ENCODE measurements at regions not wholly inside any gene's neighbourhood (a gene's known extent, or its start where the extent isn't known, plus 50 kb on each side); places are given as distances from the start of the nearest gene placed in this dataset.

DNA sequence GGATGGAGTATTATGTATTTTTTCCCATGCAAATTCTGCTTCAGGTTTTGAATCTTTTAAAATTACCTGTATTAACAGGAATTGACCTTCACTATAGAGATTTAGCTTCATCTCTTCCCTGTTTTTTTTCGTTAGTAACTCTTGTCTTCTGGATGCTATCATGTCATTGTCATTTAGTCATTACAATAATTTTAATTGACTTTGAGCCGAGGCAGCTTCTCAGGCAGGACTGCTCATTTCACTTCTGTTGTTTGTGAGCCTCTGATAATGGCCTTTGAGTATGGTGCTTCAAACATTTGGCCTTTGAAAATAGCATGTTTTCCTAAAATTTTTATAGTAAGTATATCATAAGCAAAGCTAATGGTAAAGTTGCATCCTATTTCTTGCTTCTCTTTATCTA lies 375.1 kb upstream of the MMS22L start:
- intact Hi-C loops (cut with DNase I): no loop called here
- ATAC-seq (no peak), DNase-seq (no peak)

- intact Hi-C loops (cut with DNase I): no loop called here
- ATAC-seq (no peak), DNase-seq (no peak)
These were observed 380.2 kb upstream of the MMS22L start for GRCh38 chr6:97663252-97663651.

- ATAC-seq (no peak), DNase-seq (no peak)
- intact Hi-C loops (cut with DNase I): loop anchor here in 1 of 2 donors (5.0 kb wide), 1 partner anchor 68 kb away; no protein-coding TSS in a partner anchor
These were observed 382.4 kb upstream of the MMS22L start for GRCh38 chr6:97665446-97665845.

GRCh38 chr6:97666889-97667288 lies 383.9 kb upstream of the MMS22L start:
- no peak for DNase-seq
- intact Hi-C loops (cut with DNase I): loop anchor here in 1 of 2 donors (5.0 kb wide), 1 partner anchor 70 kb away; no protein-coding TSS in a partner anchor
- ATAC-seq: no peak

DNA sequence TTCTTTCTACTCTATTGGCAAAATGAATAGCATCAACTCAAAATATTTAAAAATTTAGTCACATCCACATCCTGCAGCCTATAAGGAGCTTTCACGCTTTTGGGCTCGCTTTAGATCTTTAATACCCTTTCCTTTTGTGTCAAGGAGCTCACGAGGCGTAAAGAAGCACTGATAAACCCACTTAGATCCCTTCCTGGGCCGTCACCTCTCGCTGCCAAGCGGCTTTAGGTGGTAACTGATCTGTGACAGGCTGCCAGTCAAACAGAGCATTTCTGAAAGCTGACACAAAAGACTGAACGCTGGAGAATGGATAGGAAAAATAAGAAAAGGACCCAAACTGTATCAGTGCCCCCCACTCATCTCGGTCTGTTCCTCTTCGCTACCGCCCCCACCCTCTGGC lies 385.7 kb upstream of the MMS22L start:
- peak; percentile 18 for DNase-seq

DNA sequence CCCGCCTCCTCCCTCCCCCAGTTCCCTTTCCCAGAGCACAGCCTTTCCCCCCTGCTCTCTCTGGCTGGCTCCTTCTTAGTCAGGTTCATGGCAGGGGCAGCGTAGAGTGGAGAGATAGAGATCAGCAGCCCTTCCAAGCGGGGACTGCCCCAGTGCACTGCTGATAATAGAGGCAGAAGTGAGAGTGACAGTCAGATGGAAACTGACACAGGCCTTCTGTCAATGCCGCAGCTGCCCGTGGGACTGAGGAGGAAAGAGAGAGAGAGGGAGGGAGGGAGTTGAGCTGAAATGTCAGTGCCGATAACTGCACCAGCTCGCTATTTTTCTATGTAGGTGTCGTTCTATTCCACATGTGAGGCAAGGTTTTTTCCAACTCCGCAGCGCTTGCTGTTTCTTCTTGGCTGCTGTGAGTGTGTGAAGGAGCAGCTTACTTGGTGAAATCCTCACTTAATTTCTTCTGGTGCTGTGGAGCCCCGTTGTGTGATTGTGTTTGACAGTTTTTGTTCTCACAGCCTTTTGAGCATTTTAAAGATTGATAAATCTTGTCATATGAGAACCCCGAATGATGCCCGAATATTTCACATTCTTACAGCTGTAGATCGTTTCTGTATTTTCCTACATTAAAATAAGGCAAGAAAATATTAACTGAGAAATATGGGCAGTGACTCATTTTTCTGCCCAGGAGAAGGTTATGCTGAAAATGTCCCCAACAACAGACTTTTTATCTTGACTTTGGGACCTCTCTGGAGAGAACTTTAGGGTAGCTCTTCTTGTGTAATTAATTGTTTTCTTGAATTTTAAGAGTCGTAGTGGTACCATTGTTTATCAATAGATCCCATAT lies 386.4 kb upstream of the MMS22L start:
- intact Hi-C loops (cut with DNase I): loop anchor here in 1 of 2 donors (5.0 kb wide), 1 partner anchor 72 kb away; no protein-coding TSS in a partner anchor
- ATAC-seq: peak; percentile 92 to 98
- peak; percentile 43 for DNase-seq

More for the DNA sequence above, 385.7 kb upstream of the MMS22L start:
- ATAC-seq: peak; percentile 64 to 89
- intact Hi-C loops (cut with DNase I): loop anchor here in 1 of 2 donors (5.0 kb wide), 1 partner anchor 71 kb away; no protein-coding TSS in a partner anchor

- DNase-seq: no peak
- intact Hi-C loops (cut with DNase I): no loop called here
- no peak for ATAC-seq
These were observed 391.8 kb upstream of the MMS22L start for GRCh38 chr6:97674802-97675201.

- ATAC-seq (no peak), DNase-seq (no peak)
- intact Hi-C loops (cut with DNase I): no loop called here
These were observed 394.6 kb upstream of the MMS22L start for GRCh38 chr6:97677626-97678025.

DNA sequence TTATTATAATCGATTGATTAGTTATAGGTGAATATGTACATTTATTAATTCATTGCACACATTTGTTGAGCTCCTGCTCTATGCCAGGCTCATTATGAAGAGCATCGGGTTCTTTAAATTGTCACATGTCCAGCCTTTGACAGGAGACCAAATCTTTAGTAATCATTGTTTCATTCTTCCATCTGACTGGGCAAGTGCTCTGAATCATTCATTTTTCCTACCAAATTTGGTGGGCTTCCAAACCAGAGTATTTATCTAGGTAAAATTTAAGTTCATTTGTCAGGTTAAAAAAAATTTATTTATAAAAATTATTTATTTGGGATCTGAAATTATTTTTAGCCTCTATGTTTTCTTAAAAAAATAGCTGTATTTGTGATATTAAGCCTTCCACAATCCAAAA lies 404.9 kb upstream of the MMS22L start:
- intact Hi-C loops (cut with DNase I): no loop called here
- DNase-seq (no peak), ATAC-seq (no peak)

DNA sequence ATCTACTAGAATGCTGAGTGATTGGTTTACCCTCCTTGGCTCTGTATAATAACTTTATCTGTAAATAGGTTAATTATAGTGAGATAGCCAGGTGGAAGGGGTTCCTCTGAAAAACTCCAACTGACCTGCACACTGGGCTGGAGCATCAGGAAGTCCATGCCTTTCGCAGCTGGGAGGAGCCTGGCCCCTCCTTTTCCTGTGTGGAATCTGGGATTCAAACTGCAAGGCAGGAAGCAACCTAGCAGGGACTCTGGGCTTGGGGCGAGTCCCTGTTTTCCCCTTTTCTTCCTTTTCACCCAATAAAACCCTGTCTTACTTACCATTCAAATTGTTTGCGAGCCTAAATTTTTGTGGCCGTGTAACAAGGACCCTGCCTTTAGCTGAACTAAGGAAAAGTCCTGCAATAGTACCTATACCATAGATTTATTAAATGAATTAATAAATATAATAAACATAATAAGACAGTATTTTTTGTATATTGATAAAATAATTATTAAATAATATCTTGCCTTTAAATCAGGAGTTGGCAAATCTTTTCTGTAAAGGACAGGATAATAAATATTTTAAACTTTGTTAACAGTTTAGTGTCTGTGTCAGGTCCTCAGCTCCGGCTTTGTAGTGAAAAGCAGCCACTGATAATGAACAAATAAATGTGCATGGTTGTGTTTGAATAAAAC lies 406.2 kb upstream of the MMS22L start:
- ATAC-seq (no peak), DNase-seq (no peak)
- intact Hi-C loops (cut with DNase I): no loop called here

GRCh38 chr6:97697456-97697855 lies 414.4 kb upstream of the MMS22L start:
- DNase-seq (no peak), ATAC-seq (no peak)
- intact Hi-C loops (cut with DNase I): no loop called here

GRCh38 chr6:97701801-97702200 lies 418.8 kb upstream of the MMS22L start:
- ATAC-seq (no peak), DNase-seq (no peak)
- intact Hi-C loops (cut with DNase I): no loop called here

DNA sequence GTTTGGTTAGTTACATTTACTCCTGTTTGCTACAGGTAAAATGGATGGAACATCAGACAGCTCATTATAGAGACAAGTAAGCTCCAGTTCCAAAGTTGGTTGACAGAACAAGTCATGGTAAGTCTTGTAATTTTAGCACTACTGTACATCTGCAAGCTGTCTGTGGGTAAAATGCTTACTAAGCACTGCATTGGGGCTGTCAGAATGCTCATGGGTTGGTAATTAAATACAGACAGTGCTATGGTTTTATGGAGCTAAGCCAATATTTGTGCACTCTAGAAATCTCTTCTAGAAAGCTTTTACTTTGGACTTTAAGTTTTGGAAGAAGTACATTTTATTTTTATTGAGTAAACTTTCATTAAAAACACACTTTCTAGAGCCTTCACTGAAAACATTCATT lies 419.2 kb upstream of the MMS22L start:
- intact Hi-C loops (cut with DNase I): no loop called here
- no peak for DNase-seq
- no peak for ATAC-seq

DNA sequence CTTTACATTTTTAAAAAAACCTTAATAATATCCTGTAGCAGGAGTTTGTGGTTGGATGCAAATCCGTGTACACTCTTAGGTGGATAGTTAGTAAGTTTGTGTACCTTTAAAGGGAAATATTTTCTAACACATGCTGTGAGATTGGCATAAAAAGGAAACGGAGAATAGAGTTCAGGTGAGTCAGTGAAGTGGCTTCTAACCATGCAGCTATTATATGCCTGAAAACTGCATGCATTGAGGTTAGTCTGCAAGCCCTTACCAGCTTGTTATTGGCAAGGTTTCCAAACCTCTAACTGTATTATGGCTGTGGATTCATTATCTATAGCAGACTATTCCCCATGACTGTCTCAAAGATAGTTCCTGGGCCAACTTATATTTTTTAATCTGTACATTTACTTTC lies 420.6 kb upstream of the MMS22L start:
- DNase-seq (no peak), ATAC-seq (no peak)
- intact Hi-C loops (cut with DNase I): no loop called here

- intact Hi-C loops (cut with DNase I): no loop called here
- no peak for DNase-seq
- no peak for ATAC-seq
These were observed 422.6 kb upstream of the MMS22L start for GRCh38 chr6:97705568-97705967.

DNA sequence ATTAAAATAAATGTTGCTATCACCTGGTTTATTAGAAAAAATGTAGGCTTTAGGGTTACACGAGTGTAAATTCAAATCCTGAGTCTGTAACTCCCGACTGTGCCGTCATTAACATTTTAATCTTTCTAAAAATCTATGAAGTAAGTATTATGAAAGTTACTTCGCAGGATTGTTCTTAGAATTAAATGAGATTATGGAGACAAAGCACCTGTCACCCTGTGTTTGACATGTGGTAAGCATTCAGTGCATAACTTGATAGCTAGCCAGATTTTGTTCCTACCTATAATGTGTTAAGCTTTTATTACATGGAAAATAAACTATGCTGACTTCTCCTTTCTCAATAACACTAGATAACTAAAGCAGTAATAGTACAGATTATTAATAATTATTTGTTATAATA lies 429.7 kb upstream of the MMS22L start:
- ATAC-seq: no peak
- intact Hi-C loops (cut with DNase I): no loop called here

GRCh38 chr6:97714772-97715171 lies 431.8 kb upstream of the MMS22L start:
- intact Hi-C loops (cut with DNase I): no loop called here
- DNase-seq (no peak), ATAC-seq (no peak)

More for the DNA sequence above, 429.7 kb upstream of the MMS22L start:
- DNase-seq: no peak

GRCh38 chr6:97717086-97717485 lies 434.1 kb upstream of the MMS22L start:
- intact Hi-C loops (cut with DNase I): no loop called here
- ATAC-seq: no peak
- DNase-seq: no peak

GRCh38 chr6:97726378-97726777 lies 443.4 kb upstream of the MMS22L start:
- ATAC-seq (no peak), DNase-seq (no peak)
- intact Hi-C loops (cut with DNase I): no loop called here

- DNase-seq (no peak), ATAC-seq (no peak)
- intact Hi-C loops (cut with DNase I): no loop called here
These were observed 449.0 kb upstream of the MMS22L start for GRCh38 chr6:97732045-97732444.

DNA sequence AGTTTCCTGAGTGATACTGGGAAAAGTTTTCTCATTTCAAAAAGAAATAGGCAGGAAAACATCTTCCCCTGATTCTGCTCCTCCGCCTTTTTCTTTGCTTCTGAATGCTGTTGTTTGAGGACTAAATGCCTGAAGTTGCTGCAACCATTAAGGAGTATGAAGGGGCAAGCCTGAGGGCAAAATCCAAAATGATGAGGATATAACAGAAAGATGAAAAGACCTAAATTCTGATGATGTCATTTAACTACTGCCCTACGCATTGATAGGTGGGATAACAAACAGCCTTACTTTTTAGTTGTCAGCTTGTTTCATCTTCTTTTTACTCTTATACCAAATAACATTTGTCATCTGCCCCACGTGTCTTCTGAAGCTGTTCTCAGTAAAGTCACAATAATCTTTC lies 474.6 kb upstream of the MMS22L start:
- intact Hi-C loops (cut with DNase I): no loop called here
- DNase-seq (no peak), ATAC-seq (no peak)

Measured in left cardiac atrium (tissue), 4 donors.